RWPE1 (cell line): ENCODE measurements at regions not wholly inside any gene's neighbourhood (a gene's known extent, or its start where the extent isn't known, plus 50 kb on each side); places are given as distances from the start of the nearest gene placed in this dataset.
"Not testable (repeated sequence)": the region's sequence is repeated elsewhere in the genome, so short reads cannot be mapped to it uniquely, and the experiment has no call there.

ENCODE experiments used
- CTCF ChIA-PET: fragments of 350-600 bp; sonication (Branson Sonifier 250); formaldehyde crosslinking; extraction: SDS; loops from one replicate; lab custom pipeline; 2021; lab: Yijun Ruan, JAX
- POLR2A ChIA-PET: fragments of 400-600 bp; formaldehyde crosslinking; extraction: SDS; loops from one replicate; lab custom pipeline; 2020; ENCODE audit warnings: antibody characterized with exemption; ENCODE audit not compliant: low non-redundant PET; lab: Yijun Ruan, JAX
- DNase-seq: peaks from one replicate; pipeline ENCODE4 v3.0.0; 2012; ENCODE audit warnings: low spot score
- H3K27ac ChIP-seq: fragments of 450-650 bp; 2 replicates; pipeline ENCODE4 v1.5.1; 2017
- CTCF ChIP-seq: fragments of 450-650 bp; conservative IDR thresholded peaks from 2 replicates; pipeline ENCODE4 v1.5.1; 2017; ENCODE audit warnings: low read depth, mild to moderate bottlenecking

GRCh38 chr11:81203876-81204275, 1529.8 kb downstream of the FAM181B start:
- POLR2A ChIA-PET: no interaction called here
- DNase-seq: no peak
- CTCF ChIA-PET: interaction anchor here (0.7 kb wide), 1 partner anchor 1525 kb away, joined by 3 read pairs; no protein-coding TSS in a partner anchor
- no peak overlapping the region for H3K27ac ChIP-seq
- TF ChIP-seq CTCF: no peak

- CTCF ChIA-PET: no interaction called here
- DNase-seq: no peak
- no peak overlapping the region for H3K27ac ChIP-seq
- TF ChIP-seq CTCF: no peak
- POLR2A ChIA-PET: no interaction called here
Measured at GRCh38 chr11:81197396-81197795, 1536.3 kb downstream of the FAM181B start.

- no peak for DNase-seq
- ChIA-PET CTCF (no interaction called here), POLR2A (no interaction called here)
- no peak for TF ChIP-seq CTCF
- H3K27ac ChIP-seq: no peak overlapping the region
Measured at GRCh38 chr11:81192516-81192915, 1541.1 kb downstream of the FAM181B start.

GRCh38 chr11:81190546-81190945, 1543.1 kb downstream of the FAM181B start:
- no peak for DNase-seq
- CTCF ChIA-PET: interaction anchor here (0.6 kb wide), 1 partner anchor 1302 kb away, joined by 4 read pairs; no protein-coding TSS in a partner anchor
- POLR2A ChIA-PET: no interaction called here
- H3K27ac ChIP-seq: no peak overlapping the region
- TF ChIP-seq CTCF: no peak

GRCh38 chr11:81187033-81187432, 1546.6 kb downstream of the FAM181B start:
- H3K27ac ChIP-seq, CTCF ChIA-PET, DNase-seq, POLR2A ChIA-PET: not testable (repeated sequence)

- POLR2A ChIA-PET: no interaction called here
- H3K27ac ChIP-seq: no peak overlapping the region
- CTCF ChIA-PET: interaction anchor here (0.6 kb wide), 1 partner anchor 1555 kb away, joined by 3 read pairs; no protein-coding TSS in a partner anchor
- DNase-seq: no peak
- TF ChIP-seq CTCF: no peak
Measured at GRCh38 chr11:81174646-81175330, 1558.9 kb downstream of the FAM181B start.

GRCh38 chr11:81165164-81165563, 1568.5 kb downstream of the FAM181B start:
- DNase-seq: no peak
- TF ChIP-seq CTCF: no peak
- no peak overlapping the region for H3K27ac ChIP-seq
- CTCF ChIA-PET: no interaction called here
- POLR2A ChIA-PET: no interaction called here
